Testis (tissue), 2 donors: ENCODE measurements at regions not wholly inside any gene's neighbourhood (a gene's known extent, or its start where the extent isn't known, plus 50 kb on each side); places are given as distances from the start of the nearest gene placed in this dataset.

Source experiments
- DNase-seq: peaks from one replicate; pipeline ENCODE4 v3.0.0-alpha.2; 2019
- H3K27ac ChIP-seq, 2 donors: fragments of 200-600 bp; sonication (generic); one replicate each; pipeline ENCODE4 v1.5.1; 2019
- H3K27me3 ChIP-seq: fragments of 200-600 bp; sonication (generic); one replicate; pipeline ENCODE4 v1.5.1; 2019
- H3K36me3 ChIP-seq: fragments of 200-600 bp; sonication (generic); one replicate; pipeline ENCODE4 v1.5.1; 2017; ENCODE audit warnings: low read depth; ENCODE audit errors: missing control alignments
- H3K4me1 ChIP-seq: fragments of 200-600 bp; sonication (generic); one replicate; pipeline ENCODE4 v1.5.1; 2019
- H3K4me3 ChIP-seq, 2 donors: fragments of 200-600 bp; sonication (generic); one replicate each; pipeline ENCODE4 v1.5.1; 2017 to 2019
- H3K9me3 ChIP-seq: fragments of 200-600 bp; sonication (generic); one replicate; pipeline ENCODE4 v1.5.1; 2017
- CTCF ChIP-seq, 3 experiments: fragments of 450-650 bp in 2 of 3; fragments of 200-600 bp in 1 of 3; sonication (generic) in 1 of 3; IDR thresholded peaks; one replicate each; pipeline ENCODE4 v1.5.1; 2016 to 2019; ENCODE audit warnings: antibody characterized with exemption in 3 of 3, mild to moderate bottlenecking in 2 of 3, moderate library complexity in 1 of 3
- POLR2A ChIP-seq: fragments of 450-650 bp; IDR thresholded peaks from one replicate; pipeline ENCODE4 v1.6.1; 2017; ENCODE audit warnings: antibody characterized with exemption, mild to moderate bottlenecking, moderate library complexity
- WGBS, 2 donors: methylation state at CpG; one replicate each; pipeline ENCODE4 v1.1.5; 2018; 5-methylcytosine and 5-hydroxymethylcytosine counted together
- intact Hi-C: fragments of 100-400 bp; cut with DNase I; formaldehyde crosslinking; loops from one replicate; pipeline ENCODE4 v1.15.1; 2023; ENCODE audit warnings: low total_unique reads

- Histone ChIP-seq H3K4me1 (no peaks in the 10 kb centered on the region), H3K27me3 (no peaks in the 10 kb centered on the region), H3K9me3 (no peaks in the 10 kb centered on the region), H3K36me3 (no peaks in the 10 kb centered on the region), H3K4me3 (no peak overlapping the region), H3K27ac (no peak overlapping the region)
- TF ChIP-seq POLR2A (no peak), CTCF (IDR thresholded peaks at IDR 0.05) (no peak)
- 53 to 59% methylated on average over 9 of the region's 9 CpGs for WGBS, 2 donors
- DNase-seq = no peak
- intact Hi-C loops = no loop called here
Measured at GRCh38 chr4:125994024-125994423, 679.3 kb downstream of the FAT4 start.

- TF ChIP-seq CTCF (IDR thresholded peaks at IDR 0.05) (no peak), POLR2A (no peak)
- Histone ChIP-seq H3K9me3 (no peaks in the 10 kb centered on the region), H3K4me1 (no peaks in the 10 kb centered on the region), H3K27ac (no peak overlapping the region), H3K27me3 (no peaks in the 10 kb centered on the region), H3K36me3 (no peaks in the 10 kb centered on the region), H3K4me3 (no peak overlapping the region)
- 58 to 60% methylated on average over 1 of the region's 1 CpG for WGBS, 2 donors
- no peak for DNase-seq
- intact Hi-C loops = no loop called here
Measured at GRCh38 chr4:125994430-125994829, 679.7 kb downstream of the FAT4 start.

GRCh38 chr4:126004941-126005340 lies 690.2 kb downstream of the FAT4 start:
- H3K36me3 ChIP-seq = no peaks in the 10 kb centered on the region
- no peaks in the 10 kb centered on the region for H3K27me3 ChIP-seq
- intact Hi-C loops = no loop called here
- TF ChIP-seq CTCF (IDR thresholded peaks at IDR 0.05) (no peak), POLR2A (no peak)
- DNase-seq = no peak
- no peaks in the 10 kb centered on the region for H3K9me3 ChIP-seq
- WGBS, 2 donors = 68 to 71% methylated on average over 4 of the region's 4 CpGs
- H3K4me3 ChIP-seq = no peak overlapping the region
- no peaks in the 10 kb centered on the region for H3K4me1 ChIP-seq
- no peak overlapping the region for H3K27ac ChIP-seq

- no peaks in the 10 kb centered on the region for H3K27me3 ChIP-seq
- 94 to 95% methylated on average over 3 of the region's 3 CpGs for WGBS, 2 donors
- no peaks in the 10 kb centered on the region for H3K4me1 ChIP-seq
- intact Hi-C loops = no loop called here
- no peaks in the 10 kb centered on the region for H3K9me3 ChIP-seq
- no peaks in the 10 kb centered on the region for H3K36me3 ChIP-seq
- H3K4me3 ChIP-seq = no peak overlapping the region
- DNase-seq = no peak
- TF ChIP-seq POLR2A (no peak), CTCF (IDR thresholded peaks at IDR 0.05) (no peak)
- no peak overlapping the region for H3K27ac ChIP-seq
Measured at GRCh38 chr4:126007142-126007541, 692.4 kb downstream of the FAT4 start.

- Histone ChIP-seq H3K9me3 (no peaks in the 10 kb centered on the region), H3K27me3 (no peaks in the 10 kb centered on the region), H3K36me3 (no peaks in the 10 kb centered on the region), H3K4me3 (no peak overlapping the region), H3K27ac (no peak overlapping the region), H3K4me1 (no peaks in the 10 kb centered on the region)
- WGBS, 2 donors = 92 to 100% methylated on average over 3 of the region's 3 CpGs
- intact Hi-C loops = no loop called here
- no peak for TF ChIP-seq CTCF (IDR thresholded peaks at IDR 0.05)
- TF ChIP-seq POLR2A = no peak
- no peak for DNase-seq
Measured at GRCh38 chr4:126012691-126013290, 698.0 kb downstream of the FAT4 start.
